ENCODE measurements at regions not wholly inside any gene's neighbourhood (a gene's known extent, or its start where the extent isn't known, plus 50 kb on each side); places are given as distances from the start of the nearest gene placed in this dataset.

DNA sequence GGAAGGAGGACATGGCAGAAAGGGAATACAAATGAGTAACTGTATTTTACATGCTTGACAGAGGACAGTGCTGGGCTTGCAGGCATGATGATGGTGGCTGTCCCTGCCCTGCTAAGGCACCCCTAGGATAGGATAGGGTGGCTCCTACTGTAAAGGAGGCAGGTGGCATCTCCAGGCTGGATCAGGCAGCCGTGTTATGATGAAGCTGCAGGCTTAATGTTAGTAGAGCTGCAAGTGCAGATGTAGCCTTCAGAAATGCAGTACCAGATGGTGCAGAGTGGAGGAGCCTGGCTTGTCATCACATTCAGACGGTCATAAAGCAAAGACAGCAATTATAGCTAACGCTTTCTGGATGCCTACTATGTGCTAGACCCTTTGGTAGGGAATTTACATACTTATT lies 287.9 kb upstream of the PODXL start:
- TF ChIP-seq CTCF (IDR thresholded peaks at IDR 0.05) (no peak), POLR2A (IDR thresholded peaks at IDR 0.05) (no peak)
- 26 to 35% methylated on average over 3 of the region's 3 CpGs for WGBS, 2 donors
- Histone ChIP-seq H3K27me3 (no peaks in the 10 kb centered on the region), H3K4me3 (no peak overlapping the region), H3K27ac (no peak overlapping the region), H3K9me3 (no peaks in the 10 kb centered on the region), H3K36me3 (no peaks in the 10 kb centered on the region), H3K4me1 (peaks cover 0 to 5% (median 0%) of the 10 kb centered on the region in 4 donors)
- DNase-seq (ENCODE audit: low spot score in 2 of 2), result no peak

DNA sequence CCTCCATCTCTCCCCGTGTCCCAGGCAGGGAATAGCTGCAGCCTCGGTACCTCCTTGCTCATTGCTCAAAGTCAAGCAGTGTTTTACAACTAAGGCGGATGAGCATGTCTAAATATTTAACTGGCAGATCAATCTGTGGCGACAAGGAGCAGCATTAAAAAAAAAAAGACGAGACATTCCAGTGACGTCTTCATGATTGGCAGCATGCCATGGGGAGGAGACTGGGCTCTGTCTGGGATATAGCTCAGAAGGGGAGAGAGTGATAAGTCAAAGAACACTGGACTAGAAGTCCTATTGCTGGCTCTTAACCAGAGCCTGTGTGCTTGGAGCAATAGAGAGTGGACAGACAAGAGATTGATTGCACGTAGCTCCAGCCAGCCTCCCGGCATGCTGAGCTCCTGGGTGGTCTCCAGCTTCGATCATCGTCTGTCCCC lies 287.5 kb upstream of the PODXL start:
- TF ChIP-seq POLR2A (IDR thresholded peaks at IDR 0.05), result no peak
- no peak for TF ChIP-seq EP300 (IDR thresholded peaks at IDR 0.05)
- TF ChIP-seq CTCF (IDR thresholded peaks at IDR 0.05), result no peak
- no peak for DNase-seq (ENCODE audit: low spot score in 2 of 2)
- Histone ChIP-seq H3K27me3 (no peaks in the 10 kb centered on the region), H3K4me1 (peaks cover 0 to 5% (median 0%) of the 10 kb centered on the region in 4 donors), H3K9me3 (no peaks in the 10 kb centered on the region), H3K27ac (no peak overlapping the region), H3K36me3 (no peaks in the 10 kb centered on the region), H3K4me3 (no peak overlapping the region)
- 12 to 21% methylated on average over 10 of the region's 10 CpGs for WGBS, 2 donors

DNA sequence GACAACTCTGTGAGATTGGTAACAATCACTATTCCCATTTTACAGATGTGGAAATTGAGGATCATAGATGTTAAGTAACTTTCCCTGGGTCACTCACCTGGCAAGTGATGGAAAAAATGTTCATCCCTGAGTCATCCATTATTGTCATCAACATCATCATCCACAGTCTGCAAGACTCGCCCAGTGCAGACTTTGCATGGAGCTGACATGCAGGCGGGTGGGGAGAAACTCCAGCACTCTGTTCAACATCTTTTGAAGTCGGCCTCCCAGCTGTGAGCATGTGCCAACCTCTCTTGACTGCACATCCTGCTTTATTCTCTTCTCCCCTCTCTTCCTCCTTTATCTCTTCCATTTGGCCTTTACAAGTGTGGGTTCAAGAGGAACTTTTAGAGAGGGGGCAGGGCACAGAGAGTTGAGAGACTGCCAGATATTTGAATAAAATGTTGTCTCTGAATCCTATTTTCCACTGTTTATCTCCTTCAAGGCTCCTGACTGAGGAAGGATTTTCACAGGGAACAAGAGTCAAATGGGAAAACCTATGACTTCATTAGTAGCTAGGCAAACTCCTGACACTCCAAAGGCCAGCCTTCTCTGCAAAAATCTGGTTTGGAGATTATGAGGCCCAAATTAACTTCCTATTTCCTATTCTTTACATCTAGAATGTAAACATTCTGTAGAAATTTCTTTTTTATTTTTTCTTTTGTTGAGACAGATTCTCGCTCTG lies 283.7 kb upstream of the PODXL start:
- no peaks in the 10 kb centered on the region for H3K27me3 ChIP-seq
- no peak for DNase-seq (ENCODE audit: low spot score in 2 of 2)
- no peak for TF ChIP-seq CTCF (IDR thresholded peaks at IDR 0.05)
- TF ChIP-seq EP300 (IDR thresholded peaks at IDR 0.05), result no peak
- TF ChIP-seq POLR2A (IDR thresholded peaks at IDR 0.05), result no peak
- no peaks in the 10 kb centered on the region for H3K36me3 ChIP-seq
- WGBS, 2 donors, result 82 to 86% methylated on average over 4 of the region's 4 CpGs
- peaks cover 0 to 5% (median 0%) of the 10 kb centered on the region in 4 donors for H3K4me1 ChIP-seq
- H3K4me3 ChIP-seq, result no peak overlapping the region
- H3K27ac ChIP-seq, result no peak overlapping the region
- no peaks in the 10 kb centered on the region for H3K9me3 ChIP-seq

DNA sequence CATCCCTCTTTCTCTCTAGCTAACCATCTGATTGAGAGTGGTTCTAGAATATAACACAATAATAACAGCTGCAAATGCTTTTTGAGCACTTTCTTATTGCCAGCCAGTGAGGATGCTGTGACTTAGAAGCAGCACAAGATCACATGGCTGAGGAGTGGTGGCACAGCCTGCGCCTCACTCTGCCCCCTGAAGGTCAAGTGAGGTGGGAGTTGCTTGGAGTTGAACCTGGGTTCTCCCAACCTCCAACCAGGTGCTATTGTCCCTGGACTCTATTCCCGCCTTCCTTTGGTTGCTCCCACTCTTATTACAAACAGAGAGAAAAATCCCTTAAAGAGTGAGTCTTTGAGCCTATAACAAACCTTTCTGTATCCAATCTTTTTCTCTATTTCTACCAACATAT lies 280.3 kb upstream of the PODXL start:
- Histone ChIP-seq H3K27ac (no peak overlapping the region), H3K27me3 (no peaks in the 10 kb centered on the region), H3K9me3 (no peaks in the 10 kb centered on the region), H3K4me3 (no peak overlapping the region), H3K36me3 (no peaks in the 10 kb centered on the region), H3K4me1 (no peaks in the 10 kb centered on the region)
- no peak for DNase-seq (ENCODE audit: low spot score in 2 of 2)
- WGBS, 2 donors, result 33 to 42% methylated on average over 2 of the region's 2 CpGs
- TF ChIP-seq POLR2A (IDR thresholded peaks at IDR 0.05) (no peak), EP300 (IDR thresholded peaks at IDR 0.05) (no peak), CTCF (IDR thresholded peaks at IDR 0.05) (no peak)

DNA sequence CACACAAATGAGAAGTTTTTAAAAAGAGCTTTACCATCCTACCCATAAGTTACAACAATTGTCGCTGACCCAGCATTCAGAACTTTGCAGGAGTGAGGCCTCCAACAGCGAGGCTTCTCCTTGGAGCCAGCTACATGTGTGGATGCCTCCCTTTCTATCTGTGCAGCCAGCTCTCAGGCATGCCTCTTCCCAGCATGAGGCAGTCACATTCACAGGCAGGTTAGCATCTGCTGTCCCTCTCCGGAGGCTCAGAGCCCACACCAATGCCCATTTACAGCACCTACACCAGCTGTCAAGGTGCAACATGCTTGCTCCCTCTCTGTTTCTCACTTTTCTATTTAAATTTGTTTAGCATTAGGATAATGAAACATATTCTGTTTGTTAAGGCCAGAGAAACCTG lies 278.7 kb upstream of the PODXL start:
- Histone ChIP-seq H3K27me3 (peaks cover 0 to 10% of the 10 kb centered on the region in 2 donors), H3K27ac (no peak overlapping the region), H3K4me3 (no peak overlapping the region), H3K9me3 (no peaks in the 10 kb centered on the region), H3K4me1 (no peaks in the 10 kb centered on the region), H3K36me3 (no peaks in the 10 kb centered on the region)
- no peak for DNase-seq (ENCODE audit: low spot score in 2 of 2)
- no peak for TF ChIP-seq POLR2A (IDR thresholded peaks at IDR 0.05)
- no peak for TF ChIP-seq EP300 (IDR thresholded peaks at IDR 0.05)
- TF ChIP-seq CTCF (IDR thresholded peaks at IDR 0.05), result no peak
- 69 to 76% methylated on average over 3 of the region's 3 CpGs for WGBS, 2 donors
